ENCODE measurements at regions not wholly inside any gene's neighbourhood (a gene's known extent, or its start where the extent isn't known, plus 50 kb on each side); places are given as distances from the start of the nearest gene placed in this dataset.

GRCh38 chr1:106748606-106749005, 307.9 kb upstream of the PRMT6 start:
- in situ Hi-C loops (cut with HindIII; ENCODE audit: low sequenced_read_pairs), result no loop called here
- no peak for TF ChIP-seq CTCF (IDR thresholded peaks at IDR 0.05; ENCODE audit: low read depth, low read length)
- no peak overlapping the region for H3K4me3 ChIP-seq (ENCODE audit: low read depth, low read length)
- no peak for DNase-seq (ENCODE audit: low read depth, low spot score)

DNA sequence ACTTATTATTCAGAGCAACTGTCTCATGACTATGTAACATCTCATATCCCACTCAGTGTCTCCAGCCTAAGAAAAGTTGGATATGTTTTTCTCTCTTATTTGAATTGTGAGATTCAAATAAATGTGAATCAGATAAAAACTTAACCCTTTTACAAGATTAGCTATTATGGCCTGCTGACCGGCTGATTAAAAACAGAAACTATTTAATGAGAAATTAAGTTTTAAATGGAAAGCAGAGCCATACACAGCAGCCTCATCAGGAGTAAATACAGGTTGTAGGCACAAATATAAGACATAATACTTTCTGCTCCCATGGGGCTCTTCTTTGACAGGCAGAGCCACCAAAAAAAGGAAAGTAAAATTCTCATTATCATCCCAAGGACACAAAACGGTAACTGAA, 307.0 kb upstream of the PRMT6 start:
- no peak overlapping the region for H3K4me3 ChIP-seq (ENCODE audit: low read depth, low read length)
- in situ Hi-C loops (cut with HindIII; ENCODE audit: low sequenced_read_pairs), result no loop called here
- no peak for TF ChIP-seq CTCF (IDR thresholded peaks at IDR 0.05; ENCODE audit: low read depth, low read length)
- DNase-seq (ENCODE audit: low read depth, low spot score), result no peak

DNA sequence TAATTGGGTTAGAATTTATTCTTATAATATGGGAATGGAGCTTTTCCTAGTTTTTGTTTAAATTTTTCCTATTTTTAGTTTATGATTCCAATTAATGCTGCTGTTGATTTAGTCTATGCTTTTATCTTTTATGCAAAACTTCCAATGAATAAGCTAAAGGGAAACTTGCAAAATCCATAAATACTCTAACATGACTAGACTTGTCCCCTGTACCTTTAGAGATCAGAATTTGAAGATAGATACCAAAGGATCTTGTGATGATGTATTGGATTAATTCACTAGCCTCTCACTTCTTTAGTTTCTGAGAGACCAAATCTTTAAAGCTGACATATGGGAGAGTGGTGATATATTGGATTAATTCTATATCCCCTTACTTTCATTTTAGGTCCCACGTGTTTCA, 306.6 kb upstream of the PRMT6 start:
- in situ Hi-C loops (cut with HindIII; ENCODE audit: low sequenced_read_pairs), result no loop called here
- no peak overlapping the region for H3K4me3 ChIP-seq (ENCODE audit: low read depth, low read length)
- DNase-seq (ENCODE audit: low read depth, low spot score), result no peak
- TF ChIP-seq CTCF (IDR thresholded peaks at IDR 0.05; ENCODE audit: low read depth, low read length), result no peak

DNA sequence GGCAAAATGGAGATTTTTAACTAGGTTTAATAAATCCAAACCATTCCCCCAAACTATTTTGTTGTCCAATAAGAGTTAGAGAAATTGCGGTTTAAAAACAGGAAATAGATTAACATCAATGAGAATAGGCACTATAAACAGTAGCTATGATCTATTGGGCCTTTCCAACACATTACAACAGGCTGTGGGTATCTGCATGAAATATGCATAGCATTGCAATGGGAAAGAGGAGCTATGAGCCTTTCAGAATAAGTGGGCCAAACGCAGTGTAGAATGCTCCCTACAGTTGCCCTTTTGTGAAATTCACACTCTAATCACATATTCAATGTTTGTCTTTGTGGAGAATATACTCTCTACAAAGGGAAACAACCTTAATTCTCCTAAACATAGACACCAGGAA, 305.5 kb upstream of the PRMT6 start:
- no peak overlapping the region for H3K4me3 ChIP-seq (ENCODE audit: low read depth, low read length)
- TF ChIP-seq CTCF (IDR thresholded peaks at IDR 0.05; ENCODE audit: low read depth, low read length), result no peak
- in situ Hi-C loops (cut with HindIII; ENCODE audit: low sequenced_read_pairs), result no loop called here
- DNase-seq (ENCODE audit: low read depth, low spot score), result no peak

GRCh38 chr1:106753066-106753465, 303.4 kb upstream of the PRMT6 start:
- no peak for TF ChIP-seq CTCF (IDR thresholded peaks at IDR 0.05; ENCODE audit: low read depth, low read length)
- DNase-seq (ENCODE audit: low read depth, low spot score), result peak; percentile 1
- no peak overlapping the region for H3K4me3 ChIP-seq (ENCODE audit: low read depth, low read length)
- in situ Hi-C loops (cut with HindIII; ENCODE audit: low sequenced_read_pairs), result no loop called here

DNA sequence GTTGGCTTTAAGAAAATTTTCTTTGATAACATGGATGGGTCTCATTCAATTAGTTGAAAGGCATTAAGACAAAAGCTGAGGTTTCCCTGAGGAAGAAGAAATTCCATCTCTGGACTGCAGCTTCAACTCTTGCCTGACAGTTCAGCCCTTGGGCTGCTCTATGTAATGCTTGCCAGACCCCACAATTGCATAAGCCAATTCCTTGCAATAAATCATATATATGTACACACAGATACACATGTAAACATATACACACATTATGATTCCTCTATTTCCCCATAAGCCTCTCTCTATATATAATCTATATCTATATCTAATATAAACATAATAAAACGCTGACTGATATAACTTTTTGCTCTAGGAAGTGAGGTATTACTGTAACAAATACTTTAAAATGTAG, 301.5 kb upstream of the PRMT6 start:
- in situ Hi-C loops (cut with HindIII; ENCODE audit: low sequenced_read_pairs), result no loop called here
- TF ChIP-seq CTCF (IDR thresholded peaks at IDR 0.05; ENCODE audit: low read depth, low read length), result no peak
- no peak overlapping the region for H3K4me3 ChIP-seq (ENCODE audit: low read depth, low read length)
- DNase-seq (ENCODE audit: low read depth, low spot score), result no peak

Measured in astrocyte of the spinal cord (primary cell).